Peyer's patch (tissue), 4 donors: ENCODE measurements at regions not wholly inside any gene's neighbourhood (a gene's known extent, or its start where the extent isn't known, plus 50 kb on each side); places are given as distances from the start of the nearest gene placed in this dataset.

ENCODE experiments used
- DNase-seq, 3 donors: peaks; one replicate each; pipeline ENCODE4 v3.0.0-alpha.2; 2017 to 2019
- H3K27ac ChIP-seq, 4 donors: fragments of 200-600 bp; sonication (generic); one replicate each; pipeline ENCODE4 v1.5.1; 2016 to 2019
- H3K27me3 ChIP-seq, 2 donors: fragments of 200-600 bp; sonication (generic); one replicate each; pipeline ENCODE4 v1.5.1; 2019
- H3K36me3 ChIP-seq, 3 donors: fragments of 200-600 bp; sonication (generic); one replicate each; pipeline ENCODE4 v1.5.1; 2016 to 2019
- H3K4me1 ChIP-seq, 4 donors: fragments of 200-600 bp; sonication (generic); one replicate each; pipeline ENCODE4 v1.5.1; 2016 to 2019
- H3K4me3 ChIP-seq, 4 donors: fragments of 200-600 bp; sonication (generic); 1 replicate in 3 of 4; 2 replicates in 1 of 4; pipeline ENCODE4 v1.5.1; 2016 to 2019; ENCODE audit warnings: mild to moderate bottlenecking in 1 of 4
- H3K9me3 ChIP-seq, 4 donors: fragments of 200-600 bp; sonication (generic); one replicate each; pipeline ENCODE4 v1.5.1; 2016 to 2019; ENCODE audit warnings: mild to moderate bottlenecking in 1 of 4
- CTCF ChIP-seq, 6 experiments: fragments of 450-650 bp in 4 of 6; fragments of 200-600 bp in 2 of 6; sonication (generic) in 1 of 6; IDR thresholded peaks; one replicate each; pipeline ENCODE4 v1.5.1; 2017 to 2019; ENCODE audit warnings: antibody characterized with exemption in 6 of 6, mild to moderate bottlenecking in 3 of 6, moderate library complexity in 1 of 6
- POLR2A ChIP-seq, 2 donors: fragments of 450-650 bp; IDR thresholded peaks; one replicate each; pipeline ENCODE4 v1.5.1; 2017; ENCODE audit warnings: antibody characterized with exemption in 2 of 2, mild to moderate bottlenecking in 2 of 2, moderate library complexity in 2 of 2

DNA sequence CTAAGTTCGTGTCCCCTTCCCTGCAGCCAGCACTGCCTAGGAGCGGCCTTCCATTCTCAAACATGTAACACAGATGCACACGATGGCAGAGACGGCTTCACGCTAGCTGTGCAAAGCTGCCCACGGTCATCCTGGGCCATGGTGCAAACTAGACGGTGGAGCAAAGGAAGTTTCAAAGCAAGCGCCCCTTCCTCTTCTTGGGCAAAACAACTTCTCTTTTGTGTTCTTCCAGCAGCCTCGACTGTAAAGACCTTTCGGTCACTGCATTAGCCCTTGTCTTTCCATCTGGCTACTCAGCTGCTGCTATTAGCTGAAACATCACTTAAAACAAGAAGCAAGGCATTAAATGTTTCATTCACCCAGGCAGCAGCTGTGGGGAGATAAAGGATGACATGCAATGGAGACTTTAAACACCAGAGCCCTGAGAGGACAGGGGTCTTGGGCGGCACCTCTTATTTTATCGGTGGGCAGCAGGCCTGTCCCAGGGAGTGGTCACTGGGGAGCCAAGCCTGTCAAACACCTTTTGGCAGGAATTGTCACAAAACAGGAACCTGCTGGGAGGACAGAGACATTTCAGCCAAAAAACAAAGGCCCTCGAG, 214.8 kb downstream of the KLF6 start:
- Histone ChIP-seq H3K4me1 (no peaks in the 10 kb centered on the region), H3K4me3 (no peak overlapping the region), H3K36me3 (no peaks in the 10 kb centered on the region), H3K27me3 (no peaks in the 10 kb centered on the region), H3K9me3 (no peaks in the 10 kb centered on the region), H3K27ac (no peak overlapping the region)
- DNase-seq: no peak
- TF ChIP-seq POLR2A (IDR thresholded peaks at IDR 0.05) (no peak), CTCF (IDR thresholded peaks at IDR 0.05) (no peak)

DNA sequence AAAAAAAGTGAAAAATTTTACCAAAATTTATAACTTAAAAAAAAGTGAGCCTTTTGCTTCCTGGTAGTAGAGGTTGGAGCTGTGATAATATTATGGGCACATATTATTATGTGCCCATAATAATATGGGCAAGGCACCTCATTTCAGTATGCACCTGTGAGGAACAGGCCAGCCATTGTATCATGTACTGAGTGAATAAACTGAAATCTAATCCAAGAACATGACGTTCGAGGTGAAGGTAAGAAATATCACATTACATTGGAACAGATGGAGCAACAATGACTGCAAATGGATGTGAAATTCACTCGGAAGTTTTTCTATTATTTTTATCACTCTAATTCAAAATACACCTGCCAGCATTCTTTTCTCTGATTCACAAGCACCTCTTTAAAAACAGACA, 216.0 kb downstream of the KLF6 start:
- H3K27me3 ChIP-seq: no peaks in the 10 kb centered on the region
- no peak for DNase-seq
- H3K4me1 ChIP-seq: no peaks in the 10 kb centered on the region
- H3K4me3 ChIP-seq: no peak overlapping the region
- no peaks in the 10 kb centered on the region for H3K36me3 ChIP-seq
- TF ChIP-seq CTCF (IDR thresholded peaks at IDR 0.05): no peak
- no peak for TF ChIP-seq POLR2A (IDR thresholded peaks at IDR 0.05)
- H3K27ac ChIP-seq: no peak overlapping the region
- no peaks in the 10 kb centered on the region for H3K9me3 ChIP-seq

DNA sequence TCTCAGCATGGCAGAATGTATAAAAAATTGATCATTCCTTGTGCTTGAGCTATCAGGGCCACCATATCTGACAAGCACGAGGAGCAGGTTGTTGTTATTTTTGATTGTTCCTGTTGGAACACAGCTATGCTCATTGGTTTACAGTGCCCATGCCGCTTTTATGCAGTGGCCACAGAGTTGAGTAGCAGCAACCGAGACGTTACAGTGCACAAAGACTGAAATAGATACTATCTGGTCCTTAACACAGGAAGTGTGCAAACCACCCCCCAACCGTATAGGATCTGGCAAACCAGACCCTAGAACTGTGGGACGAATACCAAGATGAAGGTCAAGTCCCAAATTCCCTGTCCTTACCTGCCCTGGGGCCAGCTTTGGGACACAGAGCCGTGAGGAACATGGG, 216.6 kb downstream of the KLF6 start:
- no peaks in the 10 kb centered on the region for H3K36me3 ChIP-seq
- no peaks in the 10 kb centered on the region for H3K4me1 ChIP-seq
- H3K4me3 ChIP-seq: no peak overlapping the region
- TF ChIP-seq POLR2A (IDR thresholded peaks at IDR 0.05) (no peak), CTCF (IDR thresholded peaks at IDR 0.05) (no peak)
- DNase-seq: no peak
- no peaks in the 10 kb centered on the region for H3K9me3 ChIP-seq
- H3K27ac ChIP-seq: no peak overlapping the region
- no peaks in the 10 kb centered on the region for H3K27me3 ChIP-seq

DNA sequence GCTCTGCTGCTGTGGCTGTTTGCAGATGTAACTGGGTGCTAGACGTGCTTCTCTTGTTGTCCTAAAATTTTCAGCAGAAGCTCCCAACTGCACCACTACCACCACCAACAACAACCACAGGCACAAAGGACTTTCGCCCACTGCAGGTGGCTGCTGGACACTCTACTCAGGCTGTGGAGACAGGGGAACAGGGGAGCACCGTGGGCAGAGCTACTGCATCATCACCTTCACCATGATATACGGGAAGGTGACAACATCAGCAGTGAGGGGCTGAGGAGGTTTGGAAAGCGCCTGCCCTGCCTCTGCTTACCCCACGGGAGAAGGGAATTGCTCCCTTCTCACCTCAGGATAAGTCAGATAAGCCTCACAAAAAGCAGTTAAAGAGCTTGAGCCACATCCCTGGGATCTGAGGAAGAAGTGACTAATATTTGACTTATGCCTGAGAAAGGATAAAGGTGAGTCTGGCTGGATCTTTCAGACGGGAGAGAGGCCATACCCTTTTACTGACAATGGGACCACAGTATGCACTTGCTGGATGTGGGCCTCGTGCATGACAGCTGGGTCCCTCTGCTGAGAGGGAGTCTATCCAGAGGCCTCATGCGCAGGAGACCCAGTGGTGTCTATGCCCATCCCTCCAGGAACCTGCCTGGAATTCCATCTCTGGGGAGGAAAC, 217.6 kb downstream of the KLF6 start:
- TF ChIP-seq POLR2A (IDR thresholded peaks at IDR 0.05): no peak
- no peak for DNase-seq
- Histone ChIP-seq H3K4me3 (no peak overlapping the region), H3K27ac (no peak overlapping the region), H3K4me1 (no peaks in the 10 kb centered on the region), H3K27me3 (no peaks in the 10 kb centered on the region), H3K9me3 (no peaks in the 10 kb centered on the region), H3K36me3 (no peaks in the 10 kb centered on the region)

GRCh38 chr10:3566627-3567026, 218.4 kb downstream of the KLF6 start:
- TF ChIP-seq POLR2A (IDR thresholded peaks at IDR 0.05) (no peak), CTCF (IDR thresholded peaks at IDR 0.05) (no peak)
- Histone ChIP-seq H3K9me3 (no peaks in the 10 kb centered on the region), H3K27me3 (no peaks in the 10 kb centered on the region), H3K4me1 (no peaks in the 10 kb centered on the region), H3K36me3 (no peaks in the 10 kb centered on the region), H3K4me3 (no peak overlapping the region), H3K27ac (no peak overlapping the region)
- no peak for DNase-seq

DNA sequence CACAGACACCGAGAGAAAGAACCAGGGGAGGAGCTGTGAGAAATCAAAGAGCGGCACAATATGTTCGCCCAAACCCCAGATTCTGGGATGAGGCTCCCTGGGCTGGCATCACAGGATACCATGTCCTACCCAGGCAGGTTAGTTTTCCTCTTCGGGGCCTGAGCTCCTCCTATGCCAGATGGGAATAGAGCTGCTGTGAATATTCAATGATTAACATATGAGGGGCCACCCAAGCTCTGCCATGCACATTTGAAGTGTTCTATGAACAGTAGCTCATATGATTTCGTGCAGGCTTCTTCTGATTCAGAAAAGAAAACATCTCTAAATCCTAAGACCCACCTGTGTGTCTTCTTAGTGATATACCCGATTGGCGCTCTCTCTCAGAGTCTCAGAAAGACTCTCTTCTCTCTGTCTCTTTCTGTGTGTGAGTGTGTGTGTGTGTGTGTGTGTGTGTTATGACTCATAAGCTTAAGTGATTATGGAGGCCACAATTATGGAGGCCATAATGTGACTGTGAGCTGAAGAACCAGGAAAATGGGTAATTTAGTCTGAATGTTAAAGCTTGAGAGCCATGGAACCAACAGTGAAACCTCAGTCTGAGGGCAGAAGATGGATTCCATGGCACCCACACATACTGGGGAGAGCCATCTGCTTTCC, 220.5 kb downstream of the KLF6 start:
- Histone ChIP-seq H3K27me3 (no peaks in the 10 kb centered on the region), H3K27ac (no peak overlapping the region), H3K4me3 (no peak overlapping the region), H3K9me3 (no peaks in the 10 kb centered on the region), H3K4me1 (no peaks in the 10 kb centered on the region), H3K36me3 (no peaks in the 10 kb centered on the region)
- DNase-seq: no peak
- TF ChIP-seq CTCF (IDR thresholded peaks at IDR 0.05) (no peak), POLR2A (IDR thresholded peaks at IDR 0.05) (no peak)
